NCI-H748 (cell line): ENCODE measurements at regions not wholly inside any gene's neighbourhood (a gene's known extent, or its start where the extent isn't known, plus 50 kb on each side); places are given as distances from the start of the nearest gene placed in this dataset.

ENCODE experiments used
- DNase-seq: peaks from one replicate; lab custom pipeline; 2025; ENCODE audit not compliant: unreplicated experiment; lab: John Stamatoyannopoulos, UW

- DNase-seq = no peak
These were observed 154.1 kb downstream of the TRIM29 start for GRCh38 chr11:119983816-119984215.

- no peak for DNase-seq
These were observed 154.6 kb downstream of the TRIM29 start for GRCh38 chr11:119983240-119983732.

GRCh38 chr11:119982517-119983239, 155.2 kb downstream of the TRIM29 start:
- peak; percentile 2 for DNase-seq

- no peak for DNase-seq
These were observed 157.5 kb downstream of the TRIM29 start for GRCh38 chr11:119980431-119980830.

GRCh38 chr11:119979701-119980100, 158.2 kb downstream of the TRIM29 start:
- DNase-seq = no peak

- DNase-seq = no peak
These were observed 159.2 kb downstream of the TRIM29 start for GRCh38 chr11:119978696-119979095.

GRCh38 chr11:119977881-119978280, 160.0 kb downstream of the TRIM29 start:
- no peak for DNase-seq

- no peak for DNase-seq
These were observed 160.4 kb downstream of the TRIM29 start for GRCh38 chr11:119977561-119977860.

- DNase-seq = no peak
These were observed 160.9 kb downstream of the TRIM29 start for GRCh38 chr11:119976805-119977560.

- DNase-seq = peak; percentile 43
These were observed 162.3 kb downstream of the TRIM29 start for GRCh38 chr11:119975561-119976152.

GRCh38 chr11:119974467-119974866, 163.4 kb downstream of the TRIM29 start:
- no peak for DNase-seq

- no peak for DNase-seq
These were observed 163.9 kb downstream of the TRIM29 start for GRCh38 chr11:119974051-119974450.

GRCh38 chr11:119972281-119972680, 165.6 kb downstream of the TRIM29 start:
- no peak for DNase-seq

GRCh38 chr11:119970555-119971304, 167.2 kb downstream of the TRIM29 start:
- no peak for DNase-seq

GRCh38 chr11:119964136-119965025, 173.5 kb downstream of the TRIM29 start:
- DNase-seq = no peak

- no peak for DNase-seq
These were observed 180.0 kb downstream of the TRIM29 start for GRCh38 chr11:119957951-119958350.

GRCh38 chr11:119952441-119952840, 185.5 kb downstream of the TRIM29 start:
- no peak for DNase-seq

GRCh38 chr11:119943298-119943655, 194.6 kb downstream of the TRIM29 start:
- no peak for DNase-seq

GRCh38 chr11:119942583-119943297, 195.2 kb downstream of the TRIM29 start:
- no peak for DNase-seq
